ENCODE measurements at regions not wholly inside any gene's neighbourhood (a gene's known extent, or its start where the extent isn't known, plus 50 kb on each side); places are given as distances from the start of the nearest gene placed in this dataset.
"Not testable (repeated sequence)": the region's sequence is repeated elsewhere in the genome, so short reads cannot be mapped to it uniquely, and the experiment has no call there.

- not testable (repeated sequence) for TF ChIP-seq POLR2A (IDR thresholded peaks at IDR 0.05; ENCODE audit: low read length); GATA1 (IDR thresholded peaks at IDR 0.05; ENCODE audit: low read depth, low read length)
Observed at GRCh38 chr4:112049119-112049518, 96.1 kb upstream of the FAM241A start.
